Uterus (tissue), 3 donors: ENCODE measurements at regions not wholly inside any gene's neighbourhood (a gene's known extent, or its start where the extent isn't known, plus 50 kb on each side); places are given as distances from the start of the nearest gene placed in this dataset.

Experiments
- DNase-seq, 2 donors: peaks; one replicate each; pipeline ENCODE4 v3.0.0-alpha.2; 2019 to 2020
- H3K27ac ChIP-seq, 2 donors: fragments of 200-600 bp; sonication (generic); 1 replicate in 1 of 2; 2 replicates in 1 of 2; pipeline ENCODE4 v1.5.1; 2016 to 2018
- H3K27me3 ChIP-seq, 2 donors: fragments of 200-600 bp; sonication (generic); one replicate each; pipeline ENCODE4 v1.5.1; 2018 to 2019; ENCODE audit warnings: control low read depth in 1 of 2
- H3K36me3 ChIP-seq, 2 donors: fragments of 200-600 bp; sonication (generic); one replicate each; pipeline ENCODE4 v1.5.1; 2019; ENCODE audit warnings: control low read depth in 1 of 2
- H3K4me1 ChIP-seq, 2 donors: fragments of 200-600 bp; sonication (generic); one replicate each; pipeline ENCODE4 v1.5.1; 2018 to 2019; ENCODE audit warnings: control low read depth in 1 of 2
- H3K4me3 ChIP-seq, 2 donors: fragments of 200-600 bp; sonication (generic); 1 replicate in 1 of 2; 2 replicates in 1 of 2; pipeline ENCODE4 v1.5.1; 2018 to 2019; ENCODE audit warnings: mild to moderate bottlenecking in 1 of 2
- H3K9me3 ChIP-seq, 2 donors: fragments of 200-600 bp; sonication (generic); one replicate each; pipeline ENCODE4 v1.5.1; 2019; ENCODE audit warnings: control low read depth in 1 of 2
- POLR2A ChIP-seq, 2 donors: fragments of 450-650 bp; IDR thresholded peaks; one replicate each; pipeline ENCODE4 v1.6.1; 2016; ENCODE audit warnings: antibody characterized with exemption in 2 of 2, mild to moderate bottlenecking in 1 of 2, moderate library complexity in 1 of 2
- intact Hi-C: fragments of 100-400 bp; cut with DNase I; formaldehyde crosslinking; loops from one replicate; pipeline ENCODE4 v1.15.1; 2023; ENCODE audit warnings: low total_unique reads
- TF ChIP-seq, protein P1 (sequence below), 4 experiments: fragments of 200-600 bp in 2 of 4; fragments of 450-650 bp in 2 of 4; sonication (generic) in 2 of 4; IDR thresholded peaks; one replicate each; pipeline ENCODE4 v1.5.1; 2016 to 2019; ENCODE audit warnings: antibody characterized with exemption in 4 of 4, mild to moderate bottlenecking in 2 of 4, moderate library complexity in 1 of 4
- donor health status: DM: yes; HTN: yes; CAD: no.

DNA sequence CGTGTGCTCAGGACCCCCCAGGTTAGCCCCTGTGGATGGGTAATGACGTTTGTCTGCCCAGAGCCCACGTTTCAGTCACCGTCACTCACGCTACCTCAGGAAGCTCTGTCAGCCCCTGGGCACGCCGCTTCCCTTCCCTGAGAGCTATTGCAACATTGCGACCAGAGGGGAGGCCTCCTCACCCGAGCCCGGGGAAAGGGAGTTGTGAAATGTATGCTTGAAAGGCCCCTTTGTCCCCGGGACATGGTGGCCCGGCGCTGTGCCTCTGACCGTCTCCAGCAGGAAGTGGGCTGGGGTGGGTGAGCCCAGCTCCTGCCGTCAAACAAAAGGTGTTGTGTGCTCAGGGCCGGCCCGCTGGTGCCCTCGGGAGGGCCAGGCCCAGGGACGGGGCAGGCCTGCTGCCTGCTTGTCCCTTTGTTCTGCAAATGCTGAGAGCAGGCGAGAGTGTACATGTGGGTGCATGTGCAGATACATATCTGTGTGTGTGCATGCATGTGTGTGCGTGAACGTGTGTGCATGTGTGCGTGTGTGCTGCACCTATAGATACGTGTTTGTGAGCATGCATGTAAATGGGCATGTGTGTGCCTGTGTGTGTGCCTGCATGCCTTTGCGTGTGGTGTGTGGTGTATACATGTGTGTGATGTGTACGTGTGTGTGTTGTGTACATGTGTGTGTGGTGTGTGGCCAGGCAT is 1125.0 kb downstream of the BRD1 start:
- Histone ChIP-seq H3K4me1 (no peaks in the 10 kb centered on the region), H3K36me3 (no peaks in the 10 kb centered on the region), H3K27me3 (no peaks in the 10 kb centered on the region), H3K9me3 (no peaks in the 10 kb centered on the region), H3K27ac (no peak overlapping the region), H3K4me3 (no peak overlapping the region)
- no peak for TF ChIP-seq POLR2A (IDR thresholded peaks at IDR 0.05)
- TF ChIP-seq, protein P1, sequence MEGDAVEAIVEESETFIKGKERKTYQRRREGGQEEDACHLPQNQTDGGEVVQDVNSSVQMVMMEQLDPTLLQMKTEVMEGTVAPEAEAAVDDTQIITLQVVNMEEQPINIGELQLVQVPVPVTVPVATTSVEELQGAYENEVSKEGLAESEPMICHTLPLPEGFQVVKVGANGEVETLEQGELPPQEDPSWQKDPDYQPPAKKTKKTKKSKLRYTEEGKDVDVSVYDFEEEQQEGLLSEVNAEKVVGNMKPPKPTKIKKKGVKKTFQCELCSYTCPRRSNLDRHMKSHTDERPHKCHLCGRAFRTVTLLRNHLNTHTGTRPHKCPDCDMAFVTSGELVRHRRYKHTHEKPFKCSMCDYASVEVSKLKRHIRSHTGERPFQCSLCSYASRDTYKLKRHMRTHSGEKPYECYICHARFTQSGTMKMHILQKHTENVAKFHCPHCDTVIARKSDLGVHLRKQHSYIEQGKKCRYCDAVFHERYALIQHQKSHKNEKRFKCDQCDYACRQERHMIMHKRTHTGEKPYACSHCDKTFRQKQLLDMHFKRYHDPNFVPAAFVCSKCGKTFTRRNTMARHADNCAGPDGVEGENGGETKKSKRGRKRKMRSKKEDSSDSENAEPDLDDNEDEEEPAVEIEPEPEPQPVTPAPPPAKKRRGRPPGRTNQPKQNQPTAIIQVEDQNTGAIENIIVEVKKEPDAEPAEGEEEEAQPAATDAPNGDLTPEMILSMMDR (IDR thresholded peaks at IDR 0.05) = no peak
- DNase-seq = no peak
- intact Hi-C loops = no loop called here

- intact Hi-C loops = no loop called here
- Histone ChIP-seq H3K27me3 (no peaks in the 10 kb centered on the region), H3K4me3 (no peak overlapping the region), H3K9me3 (no peaks in the 10 kb centered on the region), H3K27ac (no peak overlapping the region), H3K4me1 (no peaks in the 10 kb centered on the region), H3K36me3 (no peaks in the 10 kb centered on the region)
- DNase-seq = no peak
- no peak for TF ChIP-seq POLR2A (IDR thresholded peaks at IDR 0.05)
- TF ChIP-seq, protein P1 (IDR thresholded peaks at IDR 0.05) = no peak
Measured at GRCh38 chr22:48701296-48702030, 1126.2 kb downstream of the BRD1 start.

- H3K27ac ChIP-seq = no peak overlapping the region
- intact Hi-C loops = no loop called here
Measured at GRCh38 chr22:48700566-48701295, 1126.9 kb downstream of the BRD1 start.

GRCh38 chr22:48700180-48700565 is 1127.5 kb downstream of the BRD1 start:
- no peaks in the 10 kb centered on the region for H3K27me3 ChIP-seq

More at GRCh38 chr22:48700566-48701295, 1126.9 kb downstream of the BRD1 start:
- no peaks in the 10 kb centered on the region for H3K4me1 ChIP-seq
- H3K4me3 ChIP-seq = no peak overlapping the region
- no peaks in the 10 kb centered on the region for H3K36me3 ChIP-seq
- no peaks in the 10 kb centered on the region for H3K9me3 ChIP-seq
- TF ChIP-seq, protein P1 (IDR thresholded peaks at IDR 0.05) = no peak
- no peak for TF ChIP-seq POLR2A (IDR thresholded peaks at IDR 0.05)
- DNase-seq = no peak
- H3K27me3 ChIP-seq = no peaks in the 10 kb centered on the region

More at GRCh38 chr22:48700180-48700565, 1127.5 kb downstream of the BRD1 start:
- H3K27ac ChIP-seq = no peak overlapping the region
- no peaks in the 10 kb centered on the region for H3K4me1 ChIP-seq
- H3K4me3 ChIP-seq = no peak overlapping the region
- H3K9me3 ChIP-seq = no peaks in the 10 kb centered on the region
- intact Hi-C loops = no loop called here
- TF ChIP-seq, protein P1 (IDR thresholded peaks at IDR 0.05) = no peak
- no peak for TF ChIP-seq POLR2A (IDR thresholded peaks at IDR 0.05)
- DNase-seq = no peak
- H3K36me3 ChIP-seq = no peaks in the 10 kb centered on the region
